ENCODE measurements at regions not wholly inside any gene's neighbourhood (a gene's known extent, or its start where the extent isn't known, plus 50 kb on each side); places are given as distances from the start of the nearest gene placed in this dataset.

- Mint-ChIP-seq H3K27me3 (ENCODE audit: low read depth in 3 of 3) (no peaks in the 10 kb centered on the region), H3K4me3 (no peak overlapping the region), H3K4me1 (no peaks in the 10 kb centered on the region), H3K9me3 (peaks cover 0 to 5% (median 0%) of the 10 kb centered on the region in 7 donors), H3K36me3 (no peaks in the 10 kb centered on the region), H3K27ac (no peak overlapping the region)
- H3K4me3 ChIP-seq (replicated peaks in 1 of 3; ENCODE audit: low read depth in 2 of 3, low read length in 3 of 3): no peak overlapping the region
- H3K4me2 ChIP-seq (replicated peaks; ENCODE audit: extremely low read depth, low read length, poor library complexity, severe bottlenecking): no peak overlapping the region
- TF ChIP-seq CTCF (IDR thresholded peaks at IDR 0.05): no peak
- peaks cover 0 to 6% of the 10 kb centered on the region in 2 donors for H3K9me3 ChIP-seq (replicated peaks in 1 of 2; ENCODE audit: control insufficient read depth in 1 of 2, insufficient read depth in 1 of 2, low read length in 2 of 2)
- H3K4me1 ChIP-seq (ENCODE audit: control insufficient read depth in 1 of 2, insufficient read depth in 2 of 2, low read length in 2 of 2): no peaks in the 10 kb centered on the region
- H2AFZ ChIP-seq (ENCODE audit: insufficient read depth, low read depth, low read length, poor library complexity, severe bottlenecking): no peak overlapping the region
- no peaks in the 10 kb centered on the region for H4K20me1 ChIP-seq (ENCODE audit: insufficient read depth, low read length)
- no peak overlapping the region for H3K9ac ChIP-seq (ENCODE audit: insufficient read depth, low read length, poor library complexity, severe bottlenecking)
- no peaks in the 10 kb centered on the region for H3K27me3 ChIP-seq (ENCODE audit: control insufficient read depth in 2 of 2, insufficient read depth in 2 of 2, low read length in 2 of 2)
- H3K79me2 ChIP-seq (ENCODE audit: insufficient read depth, low read length): no peaks in the 10 kb centered on the region
- intact Hi-C loops (cut with micrococcal nuclease): no loop called here
- H3K27ac ChIP-seq (ENCODE audit: low read depth in 1 of 2, low read length in 2 of 2): no peak overlapping the region
- H3K36me3 ChIP-seq (replicated peaks in 1 of 2; ENCODE audit: control insufficient read depth in 1 of 2, insufficient read depth in 2 of 2, low read length in 2 of 2): no peaks in the 10 kb centered on the region
- DNase-seq: no peak
Observed at GRCh38 chr11:42023267-42023666, 563.8 kb upstream of the LRRC4C start.

GRCh38 chr11:42025121-42025803, 565.8 kb upstream of the LRRC4C start:
- H3K4me1 ChIP-seq (ENCODE audit: control insufficient read depth in 1 of 2, insufficient read depth in 2 of 2, low read length in 2 of 2): no peaks in the 10 kb centered on the region
- WGBS (ENCODE audit: insufficient coverage): 80% methylated on average over 1 of the region's 4 CpGs
- intact Hi-C loops (cut with micrococcal nuclease): no loop called here
- Mint-ChIP-seq H3K27me3 (ENCODE audit: low read depth in 3 of 3) (no peaks in the 10 kb centered on the region), H3K4me1 (no peaks in the 10 kb centered on the region), H3K27ac (no peak overlapping the region), H3K9me3 (peaks cover 0 to 5% (median 0%) of the 10 kb centered on the region in 7 donors), H3K4me3 (no peak overlapping the region), H3K36me3 (no peaks in the 10 kb centered on the region)
- no peak overlapping the region for H3K9ac ChIP-seq (ENCODE audit: insufficient read depth, low read length, poor library complexity, severe bottlenecking)
- no peak overlapping the region for H2AFZ ChIP-seq (ENCODE audit: insufficient read depth, low read depth, low read length, poor library complexity, severe bottlenecking)
- H3K36me3 ChIP-seq (replicated peaks in 1 of 2; ENCODE audit: control insufficient read depth in 1 of 2, insufficient read depth in 2 of 2, low read length in 2 of 2): no peaks in the 10 kb centered on the region
- H3K4me2 ChIP-seq (replicated peaks; ENCODE audit: extremely low read depth, low read length, poor library complexity, severe bottlenecking): no peak overlapping the region
- H3K27ac ChIP-seq (ENCODE audit: low read depth in 1 of 2, low read length in 2 of 2): no peak overlapping the region
- no peak overlapping the region for H3K4me3 ChIP-seq (replicated peaks in 1 of 3; ENCODE audit: low read depth in 2 of 3, low read length in 3 of 3)
- DNase-seq: no peak
- H3K27me3 ChIP-seq (ENCODE audit: control insufficient read depth in 2 of 2, insufficient read depth in 2 of 2, low read length in 2 of 2): no peaks in the 10 kb centered on the region
- no peak for TF ChIP-seq CTCF (IDR thresholded peaks at IDR 0.05)
- H3K79me2 ChIP-seq (ENCODE audit: insufficient read depth, low read length): no peaks in the 10 kb centered on the region
- H4K20me1 ChIP-seq (ENCODE audit: insufficient read depth, low read length): no peaks in the 10 kb centered on the region
- H3K9me3 ChIP-seq (replicated peaks in 1 of 2; ENCODE audit: control insufficient read depth in 1 of 2, insufficient read depth in 1 of 2, low read length in 2 of 2): peaks cover 0 to 6% of the 10 kb centered on the region in 2 donors
